ENCODE measurements at regions not wholly inside any gene's neighbourhood (a gene's known extent, or its start where the extent isn't known, plus 50 kb on each side); places are given as distances from the start of the nearest gene placed in this dataset.

DNA sequence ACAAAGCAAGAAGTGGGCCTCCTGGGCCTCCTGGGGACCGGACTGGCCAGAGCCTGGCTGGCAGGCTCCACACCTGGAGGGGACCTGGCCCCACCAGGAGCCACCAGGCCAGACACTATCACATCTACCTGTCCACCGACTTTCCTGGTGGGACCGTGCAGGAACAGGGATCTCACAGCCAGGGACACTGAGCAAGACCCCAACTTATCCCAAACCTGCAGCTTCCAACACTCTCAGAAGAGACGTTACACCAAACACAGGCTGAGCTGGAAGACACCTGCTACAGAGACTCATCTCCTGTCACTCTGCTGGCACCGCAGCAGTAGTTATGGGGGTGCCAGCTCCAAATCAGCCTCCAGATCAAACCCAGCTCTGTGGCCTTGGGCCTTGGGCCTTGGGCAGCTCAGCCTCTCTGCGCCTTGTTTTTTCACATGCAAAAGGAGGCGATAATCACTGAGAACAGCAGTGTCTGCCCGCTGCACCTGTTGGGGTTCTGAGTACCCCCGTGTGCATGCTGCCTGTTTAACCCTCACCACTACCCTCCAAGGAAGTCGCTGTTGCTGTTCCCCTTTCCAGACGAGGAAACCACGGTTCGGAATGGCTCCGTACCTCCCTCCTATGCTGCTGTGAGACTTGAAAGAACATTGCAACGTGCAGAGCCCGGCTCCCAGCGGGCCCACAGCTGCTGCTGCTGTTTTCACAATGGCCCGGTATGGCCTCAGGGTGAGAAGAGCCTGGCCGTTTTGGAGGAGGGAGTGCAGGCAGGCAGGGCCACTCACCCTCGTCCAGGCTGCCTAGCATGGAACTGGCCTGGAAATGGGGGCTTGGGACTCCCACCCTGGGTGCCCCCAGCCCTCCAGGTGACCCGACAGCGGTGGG, 69.6 kb downstream of the ADRA2C start:
- no peak for DNase-seq

DNA sequence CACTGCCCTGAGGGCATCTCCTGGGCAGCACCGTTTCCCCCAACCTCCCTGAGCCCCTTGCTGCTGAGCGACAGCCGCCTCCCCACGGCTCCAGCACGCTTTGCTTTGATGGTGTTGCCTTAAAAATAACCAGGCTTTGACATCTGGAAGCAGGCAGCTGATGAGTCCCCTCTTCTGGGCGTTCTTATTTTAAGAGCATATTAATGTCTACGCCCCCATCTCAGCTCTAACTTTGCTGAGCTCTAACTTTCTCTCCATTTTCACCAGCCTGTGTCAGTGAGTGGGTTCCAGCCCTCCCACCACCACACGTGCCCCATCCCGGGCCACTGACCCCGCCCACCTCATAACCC, 70.2 kb downstream of the ADRA2C start:
- H3K27ac ChIP-seq, result no peak overlapping the region
- TF ChIP-seq, protein P1, sequence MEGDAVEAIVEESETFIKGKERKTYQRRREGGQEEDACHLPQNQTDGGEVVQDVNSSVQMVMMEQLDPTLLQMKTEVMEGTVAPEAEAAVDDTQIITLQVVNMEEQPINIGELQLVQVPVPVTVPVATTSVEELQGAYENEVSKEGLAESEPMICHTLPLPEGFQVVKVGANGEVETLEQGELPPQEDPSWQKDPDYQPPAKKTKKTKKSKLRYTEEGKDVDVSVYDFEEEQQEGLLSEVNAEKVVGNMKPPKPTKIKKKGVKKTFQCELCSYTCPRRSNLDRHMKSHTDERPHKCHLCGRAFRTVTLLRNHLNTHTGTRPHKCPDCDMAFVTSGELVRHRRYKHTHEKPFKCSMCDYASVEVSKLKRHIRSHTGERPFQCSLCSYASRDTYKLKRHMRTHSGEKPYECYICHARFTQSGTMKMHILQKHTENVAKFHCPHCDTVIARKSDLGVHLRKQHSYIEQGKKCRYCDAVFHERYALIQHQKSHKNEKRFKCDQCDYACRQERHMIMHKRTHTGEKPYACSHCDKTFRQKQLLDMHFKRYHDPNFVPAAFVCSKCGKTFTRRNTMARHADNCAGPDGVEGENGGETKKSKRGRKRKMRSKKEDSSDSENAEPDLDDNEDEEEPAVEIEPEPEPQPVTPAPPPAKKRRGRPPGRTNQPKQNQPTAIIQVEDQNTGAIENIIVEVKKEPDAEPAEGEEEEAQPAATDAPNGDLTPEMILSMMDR (IDR thresholded peaks at IDR 0.05), result no peak
- no peak for TF ChIP-seq POLR2A (IDR thresholded peaks at IDR 0.05)
- 25 to 35% methylated on average over 10 of the region's 10 CpGs for WGBS, 2 donors
- no peaks in the 10 kb centered on the region for H3K9me3 ChIP-seq
- H3K27me3 ChIP-seq, result no peaks in the 10 kb centered on the region
- intact Hi-C loops (cut with DNase I; ENCODE audit: low total_unique reads), result no loop called here
- no peaks in the 10 kb centered on the region for H3K4me1 ChIP-seq
- H3K4me3 ChIP-seq, result no peak overlapping the region
- DNase-seq, result no peak
- H3K36me3 ChIP-seq (ENCODE audit: low read depth, missing control alignments), result no peaks in the 10 kb centered on the region

More for the DNA sequence above, 69.6 kb downstream of the ADRA2C start:
- no peaks in the 10 kb centered on the region for H3K27me3 ChIP-seq
- intact Hi-C loops (cut with DNase I; ENCODE audit: low total_unique reads), result no loop called here
- H3K9me3 ChIP-seq, result no peaks in the 10 kb centered on the region
- 47 to 66% methylated on average over 16 to 22 of the region's 22 CpGs for WGBS, 2 donors
- H3K4me1 ChIP-seq, result peaks cover 3% of the 10 kb centered on the region
- H3K27ac ChIP-seq, result no peak overlapping the region
- H3K4me3 ChIP-seq, result no peak overlapping the region
- no peaks in the 10 kb centered on the region for H3K36me3 ChIP-seq (ENCODE audit: low read depth, missing control alignments)
- TF ChIP-seq, protein P1 (IDR thresholded peaks at IDR 0.05), result no peak
- TF ChIP-seq POLR2A (IDR thresholded peaks at IDR 0.05), result no peak

DNA sequence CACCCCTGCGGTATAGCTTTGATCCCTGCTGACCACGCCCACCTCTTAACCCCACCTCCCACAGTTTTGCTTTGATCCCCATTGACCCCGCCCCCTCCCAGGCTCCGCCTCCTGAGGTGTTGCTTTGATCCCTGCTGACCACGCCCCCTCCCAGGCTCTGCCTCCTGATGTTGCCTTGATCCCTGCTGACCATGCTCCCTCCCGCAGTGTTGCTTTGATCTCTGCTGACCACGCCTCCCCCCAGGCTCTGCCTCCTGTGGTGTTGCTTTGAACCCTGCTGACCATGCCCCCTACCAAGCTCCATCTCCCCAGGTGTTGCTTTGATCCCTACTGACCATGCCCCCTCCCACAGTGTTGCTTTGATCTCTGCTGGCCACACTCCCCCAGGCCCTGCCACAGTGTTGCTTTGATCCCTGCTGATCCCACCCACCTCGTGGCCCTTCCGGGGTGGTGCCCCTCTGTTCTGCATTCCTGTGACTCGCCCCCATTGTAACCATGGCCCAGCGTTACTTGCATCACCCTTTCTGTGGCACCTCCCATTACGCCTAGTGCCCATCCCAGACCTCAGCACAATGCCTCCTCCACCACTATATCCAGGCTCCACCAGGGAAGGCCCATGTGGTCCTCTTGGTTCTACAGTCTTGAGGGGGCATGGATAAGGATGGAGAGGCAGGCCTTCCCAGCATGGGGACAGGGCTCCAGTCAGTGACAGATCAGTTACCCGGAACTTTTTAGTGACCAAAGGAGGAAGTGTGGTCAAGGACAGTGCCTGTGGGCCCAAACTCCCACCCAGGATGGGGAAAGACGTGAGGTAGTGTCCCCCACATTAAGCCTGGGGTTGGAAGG, 70.8 kb downstream of the ADRA2C start:
- intact Hi-C loops (cut with DNase I; ENCODE audit: low total_unique reads), result no loop called here
- Histone ChIP-seq H3K9me3 (no peaks in the 10 kb centered on the region), H3K27ac (no peak overlapping the region), H3K4me3 (no peak overlapping the region), H3K36me3 (ENCODE audit: low read depth, missing control alignments) (no peaks in the 10 kb centered on the region), H3K27me3 (no peaks in the 10 kb centered on the region), H3K4me1 (no peaks in the 10 kb centered on the region)
- TF ChIP-seq, protein P1 (IDR thresholded peaks at IDR 0.05), result no peak
- TF ChIP-seq POLR2A (IDR thresholded peaks at IDR 0.05), result no peak
- DNase-seq, result peak; percentile 60
- 58 to 61% methylated on average over 13 to 14 of the region's 14 CpGs for WGBS, 2 donors

DNA sequence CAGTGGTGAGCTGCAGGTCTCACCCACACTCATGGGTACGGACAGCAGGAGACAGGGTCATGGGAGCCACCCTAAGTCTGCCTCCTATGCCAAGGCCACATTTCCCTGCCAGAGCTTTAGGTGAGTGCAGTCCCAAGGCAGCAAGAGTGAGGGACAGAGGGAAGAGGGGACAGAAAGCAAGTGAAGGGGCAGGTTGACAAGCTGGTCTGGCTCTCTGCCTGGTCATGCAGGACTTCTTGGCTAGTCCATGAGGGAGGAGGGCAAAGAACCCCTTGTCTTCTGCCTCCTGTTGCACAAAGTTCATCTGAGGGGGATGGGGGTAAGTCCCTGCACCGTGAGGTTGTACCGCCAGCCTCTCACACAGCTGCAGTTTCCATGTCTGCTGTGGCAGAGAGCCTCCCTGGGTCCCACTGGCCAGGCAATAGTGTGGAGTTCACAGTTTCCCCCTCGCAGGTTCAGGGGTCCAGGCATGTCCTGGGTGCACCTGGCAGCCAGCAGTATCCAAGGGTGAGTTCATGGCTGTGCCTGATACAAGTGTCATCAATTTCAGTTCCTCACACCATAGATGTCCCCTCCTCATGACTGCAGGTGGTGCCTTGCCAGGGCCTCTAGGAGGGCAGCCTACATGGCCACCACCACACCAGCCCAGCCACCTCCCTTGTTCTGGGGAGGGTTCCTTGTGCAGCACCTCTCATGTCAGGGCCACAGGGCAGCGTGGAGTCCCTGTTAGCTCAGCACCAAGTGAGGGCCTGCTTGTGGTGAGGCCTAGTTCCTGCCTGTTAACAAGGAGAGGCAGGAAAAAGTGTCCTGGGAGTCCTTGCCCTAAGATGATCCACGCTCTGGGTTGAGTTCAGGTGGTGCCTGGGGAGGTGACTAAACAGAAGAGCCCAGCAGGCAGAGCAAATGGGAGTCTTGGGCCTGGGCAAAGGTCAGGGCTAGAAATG, 72.5 kb downstream of the ADRA2C start:
- WGBS, 2 donors, result 84 to 96% methylated on average over 5 to 6 of the region's 6 CpGs
- Histone ChIP-seq H3K36me3 (ENCODE audit: low read depth, missing control alignments) (no peaks in the 10 kb centered on the region), H3K4me1 (no peaks in the 10 kb centered on the region), H3K27ac (no peak overlapping the region), H3K27me3 (no peaks in the 10 kb centered on the region), H3K9me3 (no peaks in the 10 kb centered on the region), H3K4me3 (no peak overlapping the region)
- DNase-seq, result no peak
- TF ChIP-seq POLR2A (IDR thresholded peaks at IDR 0.05), result no peak
- TF ChIP-seq, protein P1 (IDR thresholded peaks at IDR 0.05), result no peak
- intact Hi-C loops (cut with DNase I; ENCODE audit: low total_unique reads), result no loop called here
